OCI-LY3 (cell line): ENCODE measurements at regions not wholly inside any gene's neighbourhood (a gene's known extent, or its start where the extent isn't known, plus 50 kb on each side); places are given as distances from the start of the nearest gene placed in this dataset.

Experiments
- EZH2phosphoT487 ChIP-seq: fragments of 200-600 bp; shearing (Covaris generic); IDR thresholded peaks from 2 replicates; pipeline ENCODE4 v1.6.1; 2018; ENCODE audit warnings: antibody characterized with exemption, mixed run types, low read depth
- TF ChIP-seq, protein P1 (sequence below): fragments of 200-600, 300-600 bp; sonication (generic); IDR thresholded peaks from 2 replicates; pipeline ENCODE4 v1.5.1; 2014; ENCODE audit warnings: antibody characterized with exemption, low read length, low read depth

DNA sequence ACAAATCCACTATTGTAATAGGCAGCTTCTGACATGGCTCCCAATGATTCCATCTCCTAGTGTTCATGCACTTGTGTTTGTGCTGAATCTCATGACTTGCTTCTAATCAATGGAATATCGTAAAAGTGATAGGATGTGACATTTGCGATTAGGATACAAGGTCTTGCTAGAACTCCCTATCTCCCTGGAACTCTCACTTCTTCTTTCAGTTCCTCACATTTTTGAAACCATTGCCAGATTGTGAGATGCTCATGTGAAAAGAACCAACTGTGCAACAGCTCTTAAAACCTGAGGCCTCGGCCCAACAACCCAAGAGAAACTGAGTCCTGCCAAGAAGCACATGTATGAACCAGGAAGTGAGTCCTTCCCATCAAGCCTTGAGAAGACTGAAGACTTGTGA is 226.9 kb upstream of the DTNA start:
- TF ChIP-seq, protein P1, sequence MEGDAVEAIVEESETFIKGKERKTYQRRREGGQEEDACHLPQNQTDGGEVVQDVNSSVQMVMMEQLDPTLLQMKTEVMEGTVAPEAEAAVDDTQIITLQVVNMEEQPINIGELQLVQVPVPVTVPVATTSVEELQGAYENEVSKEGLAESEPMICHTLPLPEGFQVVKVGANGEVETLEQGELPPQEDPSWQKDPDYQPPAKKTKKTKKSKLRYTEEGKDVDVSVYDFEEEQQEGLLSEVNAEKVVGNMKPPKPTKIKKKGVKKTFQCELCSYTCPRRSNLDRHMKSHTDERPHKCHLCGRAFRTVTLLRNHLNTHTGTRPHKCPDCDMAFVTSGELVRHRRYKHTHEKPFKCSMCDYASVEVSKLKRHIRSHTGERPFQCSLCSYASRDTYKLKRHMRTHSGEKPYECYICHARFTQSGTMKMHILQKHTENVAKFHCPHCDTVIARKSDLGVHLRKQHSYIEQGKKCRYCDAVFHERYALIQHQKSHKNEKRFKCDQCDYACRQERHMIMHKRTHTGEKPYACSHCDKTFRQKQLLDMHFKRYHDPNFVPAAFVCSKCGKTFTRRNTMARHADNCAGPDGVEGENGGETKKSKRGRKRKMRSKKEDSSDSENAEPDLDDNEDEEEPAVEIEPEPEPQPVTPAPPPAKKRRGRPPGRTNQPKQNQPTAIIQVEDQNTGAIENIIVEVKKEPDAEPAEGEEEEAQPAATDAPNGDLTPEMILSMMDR, result no peak
- no peak for TF ChIP-seq EZH2phosphoT487
